ENCODE measurements at regions not wholly inside any gene's neighbourhood (a gene's known extent, or its start where the extent isn't known, plus 50 kb on each side); places are given as distances from the start of the nearest gene placed in this dataset.

DNA sequence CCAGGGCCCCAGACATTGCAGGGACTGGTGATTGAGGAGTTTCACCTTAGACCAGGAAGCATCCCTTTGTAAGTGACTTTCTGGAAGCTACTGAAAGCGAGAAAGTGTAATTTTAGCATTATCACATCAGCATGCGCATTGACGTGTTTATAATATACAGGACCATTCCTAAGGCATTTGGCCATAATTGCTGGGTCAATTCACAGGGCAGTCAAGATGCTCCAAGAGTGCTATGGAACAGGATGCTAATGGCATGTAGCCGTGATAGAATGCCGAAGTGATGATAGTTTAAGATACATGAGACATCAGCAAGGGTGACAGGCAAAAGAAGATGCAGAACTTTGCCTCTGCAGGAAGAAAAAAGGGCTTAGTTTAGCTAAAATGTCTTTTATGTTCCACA lies 347.6 kb upstream of the NBEA start:
- 96% methylated on average over 5 of the region's 5 CpGs for WGBS
- Histone ChIP-seq H3K4me3 (ENCODE audit: low read length in 2 of 2) (no peak overlapping the region), H3K27ac (ENCODE audit: low read depth in 1 of 2, low read length in 1 of 2) (no peak overlapping the region), H3K27me3 (ENCODE audit: control insufficient read depth in 2 of 2, insufficient read depth in 1 of 2, low read length in 1 of 2) (no peaks in the 10 kb centered on the region), H3K4me1 (ENCODE audit: control insufficient read depth in 2 of 2, insufficient read depth in 2 of 2, low read length in 2 of 2) (no peaks in the 10 kb centered on the region), H3K36me3 (ENCODE audit: control insufficient read depth in 2 of 2, insufficient read depth in 2 of 2, low read length in 1 of 2) (no peaks in the 10 kb centered on the region), H3K9me3 (ENCODE audit: control insufficient read depth in 2 of 2, insufficient read depth in 1 of 2, low read length in 1 of 2) (peaks cover 0 to 5% of the 10 kb centered on the region in 2 donors)
- DNase-seq (ENCODE audit: low read depth in 6 of 9, low spot score in 9 of 9), result no peak

DNA sequence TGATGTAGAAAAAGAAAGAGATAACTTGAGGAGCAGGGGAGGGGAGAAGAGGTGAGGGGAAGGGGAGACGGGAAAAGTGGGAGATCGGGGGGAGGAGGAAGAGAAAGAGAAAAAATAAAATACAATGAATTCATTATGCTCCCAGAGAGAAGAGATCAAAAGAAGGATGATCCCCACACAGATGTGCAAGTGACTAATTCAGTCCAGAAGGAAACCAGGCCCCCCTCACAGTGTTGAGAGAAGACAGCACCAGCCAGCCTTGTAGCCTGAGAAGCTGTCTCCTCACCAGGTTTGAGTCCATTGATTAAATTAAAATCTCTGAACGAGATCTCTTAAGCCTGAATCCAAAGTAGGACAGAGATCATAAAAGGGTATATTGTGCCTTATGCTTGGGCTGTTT lies 333.7 kb upstream of the NBEA start:
- Histone ChIP-seq H3K27ac (ENCODE audit: low read depth in 1 of 2, low read length in 1 of 2) (no peak overlapping the region), H3K27me3 (ENCODE audit: control insufficient read depth in 2 of 2, insufficient read depth in 1 of 2, low read length in 1 of 2) (no peaks in the 10 kb centered on the region), H3K4me1 (ENCODE audit: control insufficient read depth in 2 of 2, insufficient read depth in 2 of 2, low read length in 2 of 2) (no peaks in the 10 kb centered on the region), H3K36me3 (ENCODE audit: control insufficient read depth in 2 of 2, insufficient read depth in 2 of 2, low read length in 1 of 2) (no peaks in the 10 kb centered on the region), H3K9me3 (ENCODE audit: control insufficient read depth in 2 of 2, insufficient read depth in 1 of 2, low read length in 1 of 2) (peaks cover 0 to 9% of the 10 kb centered on the region in 2 donors), H3K4me3 (ENCODE audit: low read length in 2 of 2) (no peak overlapping the region)
- 94% methylated on average over 3 of the region's 3 CpGs for WGBS
- no peak for DNase-seq (ENCODE audit: low read depth in 6 of 9, low spot score in 9 of 9)

DNA sequence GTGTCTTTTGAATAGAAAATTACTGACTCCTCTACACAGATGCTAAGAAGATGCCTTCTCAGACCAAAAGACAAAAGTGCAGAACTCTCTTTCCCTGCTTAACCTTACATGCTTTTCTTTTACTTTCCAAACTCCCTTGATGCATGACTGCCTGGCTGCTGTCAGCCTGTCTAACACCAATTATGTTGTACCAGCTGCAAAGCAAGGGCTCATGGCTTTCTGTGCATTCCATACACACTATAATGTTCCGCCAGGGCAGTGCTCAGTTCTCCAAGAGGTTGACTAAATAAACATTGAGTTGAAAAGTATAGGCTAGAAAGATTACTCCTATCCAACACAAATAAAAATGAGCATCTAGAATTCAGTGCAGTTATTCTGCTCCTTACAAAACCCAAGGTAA lies 330.4 kb upstream of the NBEA start:
- no peak overlapping the region for H3K4me3 ChIP-seq (ENCODE audit: low read length in 2 of 2)
- H3K27ac ChIP-seq (ENCODE audit: low read depth in 1 of 2, low read length in 1 of 2), result no peak overlapping the region
- H3K9me3 ChIP-seq (ENCODE audit: control insufficient read depth in 2 of 2, insufficient read depth in 1 of 2, low read length in 1 of 2), result peaks cover 0 to 5% of the 10 kb centered on the region in 2 donors
- H3K27me3 ChIP-seq (ENCODE audit: control insufficient read depth in 2 of 2, insufficient read depth in 1 of 2, low read length in 1 of 2), result no peaks in the 10 kb centered on the region
- DNase-seq (ENCODE audit: low read depth in 6 of 9, low spot score in 9 of 9), result no peak
- no peaks in the 10 kb centered on the region for H3K36me3 ChIP-seq (ENCODE audit: control insufficient read depth in 2 of 2, insufficient read depth in 2 of 2, low read length in 1 of 2)
- H3K4me1 ChIP-seq (ENCODE audit: control insufficient read depth in 2 of 2, insufficient read depth in 2 of 2, low read length in 2 of 2), result no peaks in the 10 kb centered on the region
- WGBS, result 95% methylated on average over 1 of the region's 1 CpG

DNA sequence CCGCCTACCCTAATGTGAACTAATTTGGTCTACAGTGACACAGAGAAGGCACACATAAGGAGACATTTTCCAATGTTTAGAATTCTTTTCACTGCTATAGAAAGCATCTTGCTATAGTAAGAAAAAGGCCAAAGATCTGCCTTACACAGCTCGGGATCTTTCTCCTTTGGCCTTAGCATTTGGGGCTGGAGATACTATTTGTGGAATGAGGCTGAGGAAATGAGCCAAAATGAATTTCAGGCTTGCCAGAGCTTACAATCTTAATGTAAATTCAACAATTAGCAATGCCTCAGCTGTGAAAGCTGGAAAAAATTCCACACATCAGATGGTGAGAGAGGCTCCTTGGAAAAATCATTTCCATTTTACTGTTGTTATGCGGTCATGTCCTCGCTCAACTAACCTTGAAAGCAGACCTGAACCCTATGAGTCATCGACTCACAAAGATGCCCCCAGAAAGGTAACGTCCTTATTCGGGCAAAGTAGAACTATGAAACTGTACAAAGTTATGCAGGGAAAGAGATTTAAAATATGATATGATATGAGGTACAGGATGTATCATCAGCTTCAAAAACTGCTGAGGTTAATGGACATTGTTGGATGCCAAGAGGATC lies 324.5 kb upstream of the NBEA start:
- Histone ChIP-seq H3K27me3 (ENCODE audit: control insufficient read depth in 2 of 2, insufficient read depth in 1 of 2, low read length in 1 of 2) (no peaks in the 10 kb centered on the region), H3K36me3 (ENCODE audit: control insufficient read depth in 2 of 2, insufficient read depth in 2 of 2, low read length in 1 of 2) (no peaks in the 10 kb centered on the region), H3K4me1 (ENCODE audit: control insufficient read depth in 2 of 2, insufficient read depth in 2 of 2, low read length in 2 of 2) (no peaks in the 10 kb centered on the region), H3K9me3 (ENCODE audit: control insufficient read depth in 2 of 2, insufficient read depth in 1 of 2, low read length in 1 of 2) (no peaks in the 10 kb centered on the region), H3K27ac (ENCODE audit: low read depth in 1 of 2, low read length in 1 of 2) (no peak overlapping the region), H3K4me3 (ENCODE audit: low read length in 2 of 2) (no peak overlapping the region)
- 91% methylated on average over 7 of the region's 7 CpGs for WGBS
- no peak for DNase-seq (ENCODE audit: low read depth in 6 of 9, low spot score in 9 of 9)

DNA sequence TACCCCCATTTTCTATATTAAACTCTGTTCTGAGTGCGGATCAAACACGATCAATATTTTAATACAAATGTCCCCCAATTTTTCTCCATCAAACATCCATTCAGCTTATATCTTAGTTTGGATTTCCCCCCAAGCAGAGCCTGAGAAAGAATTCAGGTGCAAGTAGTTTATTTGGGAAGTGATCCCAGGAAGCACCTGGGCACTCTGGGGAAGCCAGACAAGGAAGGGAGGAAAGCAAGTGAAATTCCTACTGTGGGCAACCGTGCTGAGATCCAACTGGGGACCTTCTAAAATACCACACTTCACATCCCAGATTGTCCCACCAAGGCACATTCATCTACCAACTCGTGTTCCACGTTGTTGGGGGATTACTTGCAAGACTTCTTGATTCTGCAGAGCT lies 323.4 kb upstream of the NBEA start:
- no peak for DNase-seq (ENCODE audit: low read depth in 6 of 9, low spot score in 9 of 9)
- no peak overlapping the region for H3K4me3 ChIP-seq (ENCODE audit: low read length in 2 of 2)
- peaks cover 0 to 5% of the 10 kb centered on the region in 2 donors for H3K9me3 ChIP-seq (ENCODE audit: control insufficient read depth in 2 of 2, insufficient read depth in 1 of 2, low read length in 1 of 2)
- no peak overlapping the region for H3K27ac ChIP-seq (ENCODE audit: low read depth in 1 of 2, low read length in 1 of 2)
- no peaks in the 10 kb centered on the region for H3K4me1 ChIP-seq (ENCODE audit: control insufficient read depth in 2 of 2, insufficient read depth in 2 of 2, low read length in 2 of 2)
- no peaks in the 10 kb centered on the region for H3K27me3 ChIP-seq (ENCODE audit: control insufficient read depth in 2 of 2, insufficient read depth in 1 of 2, low read length in 1 of 2)
- 71% methylated on average over 5 of the region's 5 CpGs for WGBS
- H3K36me3 ChIP-seq (ENCODE audit: control insufficient read depth in 2 of 2, insufficient read depth in 2 of 2, low read length in 1 of 2), result no peaks in the 10 kb centered on the region

DNA sequence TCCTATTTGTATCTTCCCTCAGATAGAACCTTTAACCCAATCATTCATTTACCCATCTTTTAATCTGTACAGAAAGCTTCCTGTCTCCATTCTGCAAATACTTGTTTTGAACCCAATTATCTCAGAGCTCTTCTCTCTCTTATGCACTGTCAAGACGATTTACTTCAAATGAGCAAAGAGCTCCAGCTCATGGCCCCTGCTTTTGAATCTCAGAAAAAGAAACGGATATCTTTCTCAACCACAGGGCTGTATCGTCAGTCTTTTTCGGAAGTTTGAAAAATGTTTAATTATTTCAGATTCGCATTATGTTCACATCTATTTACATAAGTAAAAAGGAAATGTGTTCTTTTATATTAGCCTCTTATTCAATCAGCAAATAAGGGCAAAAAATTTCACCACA lies 322.7 kb upstream of the NBEA start:
- H3K27ac ChIP-seq (ENCODE audit: low read depth in 1 of 2, low read length in 1 of 2), result no peak overlapping the region
- WGBS, result 97% methylated on average over 5 of the region's 5 CpGs
- no peaks in the 10 kb centered on the region for H3K27me3 ChIP-seq (ENCODE audit: control insufficient read depth in 2 of 2, insufficient read depth in 1 of 2, low read length in 1 of 2)
- no peak for DNase-seq (ENCODE audit: low read depth in 6 of 9, low spot score in 9 of 9)
- peaks cover 0 to 5% of the 10 kb centered on the region in 2 donors for H3K9me3 ChIP-seq (ENCODE audit: control insufficient read depth in 2 of 2, insufficient read depth in 1 of 2, low read length in 1 of 2)
- no peaks in the 10 kb centered on the region for H3K36me3 ChIP-seq (ENCODE audit: control insufficient read depth in 2 of 2, insufficient read depth in 2 of 2, low read length in 1 of 2)
- H3K4me1 ChIP-seq (ENCODE audit: control insufficient read depth in 2 of 2, insufficient read depth in 2 of 2, low read length in 2 of 2), result no peaks in the 10 kb centered on the region
- no peak overlapping the region for H3K4me3 ChIP-seq (ENCODE audit: low read length in 2 of 2)

DNA sequence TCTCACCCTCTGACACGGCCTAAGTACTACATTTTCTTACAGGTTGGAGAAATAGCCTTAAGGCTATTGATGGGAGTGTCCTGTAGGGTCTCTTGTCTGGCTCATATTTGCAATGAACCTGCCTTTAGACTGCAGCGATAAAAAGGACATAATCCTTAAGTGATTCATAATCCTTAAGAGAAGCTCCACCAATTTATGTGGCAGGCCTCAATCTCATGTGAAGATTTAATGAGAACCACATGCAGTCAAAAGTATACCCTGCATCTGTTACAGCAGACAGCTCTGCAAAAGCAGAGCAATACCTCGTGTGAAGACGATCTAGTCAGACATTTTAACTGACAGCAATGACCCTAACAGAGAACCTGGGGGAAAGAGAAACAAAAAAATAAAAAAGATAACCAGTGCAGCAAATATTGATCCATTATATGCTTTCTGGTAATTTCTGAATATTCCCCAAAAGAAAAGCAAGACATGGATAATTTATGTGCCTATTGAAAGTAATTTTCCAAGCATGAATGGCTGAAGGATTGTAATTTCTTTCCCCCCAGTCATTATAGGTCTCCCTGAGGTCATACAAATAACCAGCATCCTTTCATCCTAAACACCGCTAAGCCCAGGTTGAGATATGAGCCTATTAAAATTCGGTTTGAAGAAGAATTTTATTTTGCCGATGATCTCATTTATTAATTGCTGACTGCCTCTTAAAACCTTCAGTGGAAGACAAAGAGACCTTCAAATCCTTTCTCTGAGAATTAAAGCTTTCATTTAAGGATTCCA lies 321.8 kb upstream of the NBEA start:
- H3K27ac ChIP-seq (ENCODE audit: low read depth in 1 of 2, low read length in 1 of 2), result no peak overlapping the region
- WGBS, result 80% methylated on average over 7 of the region's 7 CpGs
- H3K36me3 ChIP-seq (ENCODE audit: control insufficient read depth in 2 of 2, insufficient read depth in 2 of 2, low read length in 1 of 2), result no peaks in the 10 kb centered on the region
- no peak overlapping the region for H3K4me3 ChIP-seq (ENCODE audit: low read length in 2 of 2)
- H3K4me1 ChIP-seq (ENCODE audit: control insufficient read depth in 2 of 2, insufficient read depth in 2 of 2, low read length in 2 of 2), result no peaks in the 10 kb centered on the region
- H3K27me3 ChIP-seq (ENCODE audit: control insufficient read depth in 2 of 2, insufficient read depth in 1 of 2, low read length in 1 of 2), result no peaks in the 10 kb centered on the region
- no peak for DNase-seq (ENCODE audit: low read depth in 6 of 9, low spot score in 9 of 9)
- H3K9me3 ChIP-seq (ENCODE audit: control insufficient read depth in 2 of 2, insufficient read depth in 1 of 2, low read length in 1 of 2), result peaks cover 0 to 5% of the 10 kb centered on the region in 2 donors

DNA sequence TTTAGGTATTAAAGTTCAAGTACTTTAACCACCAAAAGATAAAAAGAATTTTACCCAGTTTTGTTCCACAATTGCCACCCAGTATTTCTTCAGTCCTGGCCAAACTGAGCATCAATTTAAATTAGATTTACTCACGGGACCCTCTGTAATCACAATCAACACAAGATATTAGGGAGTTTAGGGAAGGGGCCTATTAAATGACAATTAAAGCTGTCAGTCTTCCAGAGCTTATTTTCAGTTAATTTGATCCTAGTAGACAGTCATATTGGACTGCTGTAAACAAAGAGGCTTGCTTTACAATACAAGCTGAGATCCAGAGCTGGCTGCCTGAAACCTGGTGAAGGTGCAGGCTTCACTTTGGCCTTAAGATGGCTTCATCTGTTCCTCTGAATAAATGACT lies 321.2 kb upstream of the NBEA start:
- H3K27me3 ChIP-seq (ENCODE audit: control insufficient read depth in 2 of 2, insufficient read depth in 1 of 2, low read length in 1 of 2), result no peaks in the 10 kb centered on the region
- H3K36me3 ChIP-seq (ENCODE audit: control insufficient read depth in 2 of 2, insufficient read depth in 2 of 2, low read length in 1 of 2), result no peaks in the 10 kb centered on the region
- H3K9me3 ChIP-seq (ENCODE audit: control insufficient read depth in 2 of 2, insufficient read depth in 1 of 2, low read length in 1 of 2), result peaks cover 0 to 5% of the 10 kb centered on the region in 2 donors
- H3K4me3 ChIP-seq (ENCODE audit: low read length in 2 of 2), result no peak overlapping the region
- H3K4me1 ChIP-seq (ENCODE audit: control insufficient read depth in 2 of 2, insufficient read depth in 2 of 2, low read length in 2 of 2), result no peaks in the 10 kb centered on the region
- no peak overlapping the region for H3K27ac ChIP-seq (ENCODE audit: low read depth in 1 of 2, low read length in 1 of 2)
- whole genome bisulfite sequencing, result 83% methylated on average over 1 of the region's 1 CpG
- DNase-seq (ENCODE audit: low read depth in 6 of 9, low spot score in 9 of 9), result no peak

DNA sequence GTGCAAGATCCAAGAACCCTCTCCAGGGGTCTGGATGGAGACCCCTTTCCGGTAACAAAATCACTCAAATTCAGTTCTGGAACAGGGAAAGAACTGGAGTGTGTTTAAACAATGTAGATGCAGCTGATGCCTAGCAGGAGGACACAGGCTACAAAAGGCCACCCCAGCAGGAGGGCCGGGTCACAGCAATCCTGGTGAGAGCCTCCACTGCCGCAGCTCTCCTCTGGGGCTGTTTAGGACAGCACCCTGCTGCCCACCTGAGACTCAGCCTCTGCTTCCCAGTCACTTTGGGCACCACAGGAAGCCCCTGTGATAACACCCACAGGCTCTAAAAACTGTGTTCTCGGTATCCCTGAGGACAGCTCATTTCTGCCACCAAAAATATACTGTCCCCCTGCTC lies 318.7 kb upstream of the NBEA start:
- DNase-seq (ENCODE audit: low read depth in 6 of 9, low spot score in 9 of 9), result no peak
- H3K27ac ChIP-seq (ENCODE audit: low read depth in 1 of 2, low read length in 1 of 2), result no peak overlapping the region
- WGBS, result 81% methylated on average over 4 of the region's 4 CpGs
- no peak overlapping the region for H3K4me3 ChIP-seq (ENCODE audit: low read length in 2 of 2)
- peaks cover 0 to 5% of the 10 kb centered on the region in 2 donors for H3K9me3 ChIP-seq (ENCODE audit: control insufficient read depth in 2 of 2, insufficient read depth in 1 of 2, low read length in 1 of 2)
- no peaks in the 10 kb centered on the region for H3K36me3 ChIP-seq (ENCODE audit: control insufficient read depth in 2 of 2, insufficient read depth in 2 of 2, low read length in 1 of 2)
- no peaks in the 10 kb centered on the region for H3K4me1 ChIP-seq (ENCODE audit: control insufficient read depth in 2 of 2, insufficient read depth in 2 of 2, low read length in 2 of 2)
- no peaks in the 10 kb centered on the region for H3K27me3 ChIP-seq (ENCODE audit: control insufficient read depth in 2 of 2, insufficient read depth in 1 of 2, low read length in 1 of 2)

Data from thymus (tissue), 11 donors.